HCT116 (cell line): ENCODE measurements at regions not wholly inside any gene's neighbourhood (a gene's known extent, or its start where the extent isn't known, plus 50 kb on each side); places are given as distances from the start of the nearest gene placed in this dataset.

Experiments used
- ATAC-seq: fragments of 200-7000 bp; cut with Tn5 transposase; 2 replicates; pipeline ENCODE4 v1.9.1; 2020; ENCODE audit warnings: mild to moderate bottlenecking, moderate library complexity
- BruUV-seq: library from RNA; stranded (reverse); fragments of 400-500 nt; replicated peaks from 2 replicates; lab custom pipeline; 2021; lab: Mats Ljungman, UMichigan
- CTCF ChIA-PET: fragments of 300-600 bp; sonication (Branson Sonifier 250); formaldehyde crosslinking; loops from one replicate; lab custom pipeline; 2021; ENCODE audit warnings: antibody characterized with exemption; lab: Charles Lee
- POLR2A ChIA-PET: fragments of 300-600, 350-600 bp; sonication (Branson Sonifier 250); formaldehyde crosslinking; loops from one replicate; lab custom pipeline; 2021; ENCODE audit warnings: antibody characterized with exemption; lab: Charles Lee
- RAD21 ChIA-PET, 2 experiments: fragments of 300-600 bp; sonication (Branson Sonifier 250); formaldehyde crosslinking; loops; one replicate each; lab custom pipeline; 2023; ENCODE audit warnings: low total read pairs in 2 of 2; ENCODE audit not compliant: uncharacterized antibody in 2 of 2, unreplicated experiment in 2 of 2, low non-redundant PET in 1 of 2; lab: Charles Lee
- DNase-seq: peaks from one replicate; pipeline ENCODE4 v3.0.0-alpha.2; 2010; ENCODE audit warnings: low read depth, low spot score
- H2AFZ ChIP-seq: fragments of 200-600 bp; shearing (Covaris generic), sonication (generic); 2 replicates; pipeline ENCODE4 v1.6.1; 2017; ENCODE audit warnings: low read depth, mixed run types, mixed read lengths, antibody characterized with exemption, low read length; ENCODE audit not compliant: poor library complexity, severe bottlenecking
- H3K27ac ChIP-seq: 2 replicates; pipeline ENCODE4 v1.5.1; 2012; ENCODE audit warnings: low read depth, low read length
- H3K27me3 ChIP-seq: fragments of 200-600 bp; sonication (generic); 2 replicates; pipeline ENCODE4 v1.6.1; 2016; ENCODE audit warnings: mixed run types, low read length, mixed read lengths; ENCODE audit not compliant: insufficient read depth
- H3K36me3 ChIP-seq, 2 experiments: fragments of 200-500 bp in 1 of 2; fragments of 200-600 bp in 1 of 2; sonication (Bioruptor generic) in 1 of 2; sonication (generic) in 1 of 2; 2 replicates each; pipeline versions ENCODE4 v1.5.1 to v1.6.1; 2014 to 2016; ENCODE audit warnings: low read length in 2 of 2, inconsistent platforms in 1 of 2, mixed read lengths in 1 of 2, mixed run types in 1 of 2; ENCODE audit not compliant: insufficient read depth in 2 of 2, control insufficient read depth in 1 of 2
- H3K4me1 ChIP-seq, 2 experiments: fragments of 200-600 bp in 1 of 2; sonication (generic) in 1 of 2; 2 replicates each; pipeline versions ENCODE4 v1.5.1 to v1.6.1; 2012 to 2017; ENCODE audit warnings: low read length in 2 of 2, inconsistent platforms in 1 of 2, mild to moderate bottlenecking in 1 of 2, mixed read lengths in 1 of 2, mixed run types in 1 of 2, moderate library complexity in 1 of 2; ENCODE audit not compliant: insufficient read depth in 2 of 2, control insufficient read depth in 1 of 2
- H3K4me2 ChIP-seq: fragments of 200-600 bp; sonication (generic); 2 replicates; pipeline ENCODE4 v1.6.1; 2017; ENCODE audit warnings: mixed run types, low read length, mixed read lengths
- H3K4me3 ChIP-seq, 2 experiments: fragments of 200-600 bp in 1 of 2; sonication (generic) in 1 of 2; replicated peaks in 1 of 2; 2 replicates each; pipeline ENCODE4 v1.5.1; 2011 to 2016; ENCODE audit warnings: low read length in 2 of 2, control low read depth in 1 of 2, low read depth in 1 of 2, mild to moderate bottlenecking in 1 of 2, mixed read lengths in 1 of 2, mixed run types in 1 of 2
- H3K79me2 ChIP-seq: fragments of 200-600 bp; sonication (generic); 2 replicates; pipeline ENCODE4 v1.6.1; 2017; ENCODE audit warnings: mild to moderate bottlenecking, mixed run types, low read length, moderate library complexity, mixed read lengths; ENCODE audit not compliant: insufficient read depth
- H3K9ac ChIP-seq: fragments of 200-600 bp; sonication (generic); 2 replicates; pipeline ENCODE4 v1.6.1; 2016; ENCODE audit warnings: low read length, mixed read lengths
- H3K9me2 ChIP-seq: fragments of 200-600 bp; sonication (generic), shearing (Covaris generic); 2 replicates; pipeline ENCODE4 v1.6.1; 2017; ENCODE audit warnings: mixed run types, mild to moderate bottlenecking, moderate library complexity; ENCODE audit not compliant: insufficient read depth
- H3K9me3 ChIP-seq, 2 experiments: fragments of 200-500 bp in 1 of 2; fragments of 200-600 bp in 1 of 2; sonication (Bioruptor generic) in 1 of 2; sonication (generic) in 1 of 2; 2 replicates each; pipeline ENCODE4 v1.6.1; 2014 to 2017; ENCODE audit warnings: low read length in 2 of 2, mixed read lengths in 2 of 2, inconsistent platforms in 1 of 2, low read depth in 1 of 2, mild to moderate bottlenecking in 1 of 2, mixed run types in 1 of 2, moderate library complexity in 1 of 2; ENCODE audit not compliant: control insufficient read depth in 1 of 2, insufficient read depth in 1 of 2
- H4K20me1 ChIP-seq: fragments of 200-600 bp; sonication (generic), shearing (Covaris generic); 2 replicates; pipeline ENCODE4 v1.6.1; 2017; ENCODE audit warnings: mixed run types, mild to moderate bottlenecking, moderate library complexity; ENCODE audit not compliant: insufficient read depth
- CTCF ChIP-seq, 3 experiments: fragments of 200-600 bp in 1 of 3; sonication (generic) in 1 of 3; IDR thresholded peaks in 2 of 3; conservative IDR thresholded peaks in 1 of 3; 2 replicates each; pipeline ENCODE4 v1.5.1; 2012 to 2017; ENCODE audit warnings: low read depth in 2 of 3, low read length in 2 of 3, antibody characterized with exemption in 1 of 3, borderline replicate concordance in 1 of 3, control low read depth in 1 of 3, mild to moderate bottlenecking in 1 of 3, mixed read lengths in 1 of 3, mixed run types in 1 of 3, moderate library complexity in 1 of 3; ENCODE audit not compliant: insufficient read depth in 1 of 3
- EGR1 ChIP-seq: IDR thresholded peaks from 2 replicates; pipeline ENCODE4 v1.6.1; 2012; ENCODE audit warnings: low read depth
- ELF1 ChIP-seq: IDR thresholded peaks from 2 replicates; pipeline ENCODE4 v1.6.1; 2012; ENCODE audit warnings: low read depth, borderline replicate concordance
- POLR2AphosphoS5 ChIP-seq: IDR thresholded peaks from 2 replicates; pipeline ENCODE4 v1.6.1; 2011; ENCODE audit warnings: mild to moderate bottlenecking, low read depth, low read length, moderate library complexity
- REST ChIP-seq: IDR thresholded peaks from 2 replicates; pipeline ENCODE4 v1.6.1; 2012; ENCODE audit warnings: low read depth
- SIN3A ChIP-seq: IDR thresholded peaks from 2 replicates; pipeline ENCODE4 v1.6.1; 2012; ENCODE audit warnings: low read depth
- YY1 ChIP-seq: IDR thresholded peaks from 2 replicates; pipeline ENCODE4 v1.6.1; 2011; ENCODE audit warnings: low read length, low read depth, moderate library complexity, mild to moderate bottlenecking; ENCODE audit not compliant: insufficient replicate concordance; ENCODE audit errors: extremely low read depth
- intact Hi-C: fragments of 100-400 bp; cut with micrococcal nuclease; formaldehyde crosslinking; loops from 2 replicates; pipeline ENCODE4 v1.10.0; 2022
- TF ChIP-seq, protein P1 (sequence below): IDR thresholded peaks from 2 replicates; pipeline ENCODE4 v1.6.1; 2012
- TF ChIP-seq, protein P2 (sequence below): IDR thresholded peaks from 2 replicates; pipeline ENCODE4 v1.6.1; 2012

DNA sequence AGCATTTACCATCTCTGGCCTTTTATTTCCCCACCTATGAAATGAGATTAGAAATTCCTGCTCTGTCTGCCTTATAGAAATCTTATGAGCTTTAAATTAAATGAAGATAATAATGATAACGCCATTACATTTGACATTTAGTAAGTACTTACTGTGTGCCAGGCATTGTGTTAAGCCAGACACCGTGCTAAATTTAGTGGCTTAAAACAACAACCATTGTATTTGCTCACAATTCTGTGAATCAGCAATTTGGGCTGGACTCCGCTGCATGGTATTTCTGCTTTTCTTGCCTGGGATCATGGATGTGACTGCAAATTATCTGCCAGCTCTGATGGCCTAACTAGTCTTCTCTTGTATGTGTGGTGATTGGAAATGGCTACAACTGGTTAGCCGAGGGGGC, 56.4 kb upstream of the CCDC6 start:
- no peak overlapping the region for H3K4me2 ChIP-seq
- no peaks in the 10 kb centered on the region for H3K9me3 ChIP-seq
- no peaks in the 10 kb centered on the region for H3K27me3 ChIP-seq
- no peaks in the 10 kb centered on the region for H4K20me1 ChIP-seq
- no TSS peak for BruUV-seq
- no peak overlapping the region for H3K27ac ChIP-seq
- H3K4me3 ChIP-seq, result no peak overlapping the region
- no peak for ATAC-seq
- intact Hi-C loops, result no loop called here
- POLR2A ChIA-PET, result no interaction called here
- TF ChIP-seq ELF1, result no peak
- TF ChIP-seq POLR2AphosphoS5, result no peak
- H3K9ac ChIP-seq, result no peak overlapping the region
- H3K36me3 ChIP-seq, result no peaks in the 10 kb centered on the region
- CTCF ChIA-PET, result no interaction called here
- H3K9me2 ChIP-seq, result no peaks in the 10 kb centered on the region; the same call in 1 of the 2 replicates
- RAD21 ChIA-PET, result no interaction called here
- no peak for DNase-seq
- no peak overlapping the region for H2AFZ ChIP-seq
- no peaks in the 10 kb centered on the region for H3K79me2 ChIP-seq
- peaks cover 30 to 31% of the 10 kb centered on the region in 2 experiments for H3K4me1 ChIP-seq

- CTCF ChIA-PET, result no interaction called here
- no peak for DNase-seq
- Histone ChIP-seq H3K4me3 (no peak overlapping the region), H3K9me2 (no peaks in the 10 kb centered on the region; the same call in 1 of the 2 replicates), H3K27me3 (no peaks in the 10 kb centered on the region), H3K4me2 (no peak overlapping the region), H3K36me3 (no peaks in the 10 kb centered on the region), H3K9me3 (no peaks in the 10 kb centered on the region), H2AFZ (no peak overlapping the region), H3K4me1 (peaks cover 13 to 15% of the 10 kb centered on the region in 2 experiments), H3K79me2 (no peaks in the 10 kb centered on the region), H3K9ac (no peak overlapping the region), H3K27ac (no peak overlapping the region), H4K20me1 (no peaks in the 10 kb centered on the region)
- intact Hi-C loops, result no loop called here
- RAD21 ChIA-PET, result no interaction called here
- POLR2A ChIA-PET, result no interaction called here
- TF ChIP-seq, protein P1, sequence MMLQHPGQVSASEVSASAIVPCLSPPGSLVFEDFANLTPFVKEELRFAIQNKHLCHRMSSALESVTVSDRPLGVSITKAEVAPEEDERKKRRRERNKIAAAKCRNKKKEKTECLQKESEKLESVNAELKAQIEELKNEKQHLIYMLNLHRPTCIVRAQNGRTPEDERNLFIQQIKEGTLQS, result no peak
- TF ChIP-seq REST (no peak), CTCF (IDR thresholded peaks at IDR 0.05 in 2 of 3, conservative IDR thresholded peaks at IDR 0.05 in 1 of 3; ENCODE audit: borderline replicate concordance in 1 of 3, insufficient read depth in 1 of 3, low read depth in 2 of 3, low read length in 2 of 3) (no peak), EGR1 (no peak), YY1 (no peak), SIN3A (no peak)
- TF ChIP-seq, protein P2, sequence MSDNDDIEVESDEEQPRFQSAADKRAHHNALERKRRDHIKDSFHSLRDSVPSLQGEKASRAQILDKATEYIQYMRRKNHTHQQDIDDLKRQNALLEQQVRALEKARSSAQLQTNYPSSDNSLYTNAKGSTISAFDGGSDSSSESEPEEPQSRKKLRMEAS, result no peak
- no TSS peak for BruUV-seq
- no peak for ATAC-seq
Observed at GRCh38 chr10:59960751-59961150, 54.4 kb upstream of the CCDC6 start.
